ENCODE measurements at regions not wholly inside any gene's neighbourhood (a gene's known extent, or its start where the extent isn't known, plus 50 kb on each side); places are given as distances from the start of the nearest gene placed in this dataset.
A peak's percentile ranks its signal among the peaks of the same experiment; 100 is the strongest.
"Not testable (repeated sequence)": the region's sequence is repeated elsewhere in the genome, so short reads cannot be mapped to it uniquely, and the experiment has no call there.

DNA sequence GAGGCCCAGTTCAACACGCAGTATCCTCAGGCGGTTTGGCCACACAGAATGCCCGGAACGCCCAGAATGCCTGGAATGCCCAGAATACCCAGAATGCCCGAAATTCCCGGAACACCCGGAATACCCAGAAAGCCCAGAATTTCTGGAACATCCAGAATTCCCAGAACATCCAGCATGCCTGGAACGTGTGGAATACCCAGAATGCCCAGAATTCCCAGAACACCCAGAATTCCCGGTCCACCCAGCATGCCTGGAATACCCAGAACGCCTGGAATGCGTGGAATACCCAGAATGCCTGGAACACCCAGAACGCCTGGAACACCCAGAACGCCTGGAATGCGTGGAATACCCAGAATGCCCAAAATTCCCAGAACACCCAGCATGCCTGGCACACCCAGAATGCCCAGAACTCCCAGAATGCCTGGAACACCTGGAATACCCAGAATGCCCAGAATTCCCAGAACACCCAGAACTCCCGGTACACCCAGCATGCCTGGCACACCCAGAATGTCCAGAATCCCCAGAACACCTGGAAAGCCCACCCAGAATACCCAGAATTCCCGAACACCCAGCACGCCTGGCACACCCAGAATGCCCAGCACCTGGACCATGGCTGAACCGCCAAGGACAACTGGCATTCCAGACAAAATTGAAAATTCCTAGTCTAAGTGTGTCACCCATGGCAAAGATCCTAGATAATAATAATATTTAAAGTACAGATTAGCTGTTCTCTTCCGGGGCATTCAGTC is 487.4 kb upstream of the SALL3 start:
- DNase-seq, result no peak

DNA sequence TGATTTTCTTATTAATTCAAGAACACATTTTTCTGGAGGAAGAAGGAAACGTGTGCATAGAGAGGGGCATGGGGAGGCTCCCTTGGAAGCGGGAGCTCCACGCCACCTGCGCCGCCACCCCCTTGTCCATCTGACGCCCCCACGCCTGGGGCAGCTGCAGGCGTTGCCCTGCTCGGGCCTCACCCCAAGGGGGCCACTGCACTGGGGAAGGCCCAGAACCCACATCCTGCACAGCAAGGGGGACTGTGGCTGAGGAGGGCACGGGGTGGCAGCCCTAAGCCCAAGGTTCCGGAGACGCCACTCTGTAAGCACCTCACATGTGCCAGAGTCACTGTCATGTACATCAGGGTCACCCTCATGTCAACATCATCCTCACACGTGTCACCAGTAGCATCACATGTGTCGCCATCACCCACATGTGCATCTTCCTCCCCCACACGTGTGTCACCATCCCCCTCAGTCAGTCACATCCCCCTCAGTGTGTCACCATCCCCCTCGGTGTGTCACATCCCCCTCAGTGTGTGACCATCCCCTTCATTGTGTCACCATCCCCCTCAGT is 486.7 kb upstream of the SALL3 start:
- DNase-seq, result no peak

DNA sequence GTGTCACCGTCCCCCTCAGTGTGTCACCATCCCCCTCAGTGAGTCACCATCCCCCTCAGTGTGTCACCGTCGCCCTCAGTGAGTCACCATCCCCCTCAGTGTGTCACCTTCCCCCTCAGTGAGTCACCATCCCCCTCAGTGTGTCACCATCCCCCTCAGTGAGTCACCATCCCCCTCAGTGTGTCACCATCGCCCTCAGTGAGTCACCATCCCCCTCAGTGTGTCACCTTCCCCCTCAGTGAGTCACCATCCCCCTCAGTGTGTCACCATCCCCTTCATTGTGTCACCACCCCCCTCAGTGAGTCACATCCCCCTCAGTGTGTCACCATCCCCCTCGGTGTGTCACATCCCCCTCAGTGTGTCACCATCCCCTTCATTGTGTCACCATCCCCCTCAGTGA is 486.1 kb upstream of the SALL3 start:
- DNase-seq, result not testable (repeated sequence)

DNA sequence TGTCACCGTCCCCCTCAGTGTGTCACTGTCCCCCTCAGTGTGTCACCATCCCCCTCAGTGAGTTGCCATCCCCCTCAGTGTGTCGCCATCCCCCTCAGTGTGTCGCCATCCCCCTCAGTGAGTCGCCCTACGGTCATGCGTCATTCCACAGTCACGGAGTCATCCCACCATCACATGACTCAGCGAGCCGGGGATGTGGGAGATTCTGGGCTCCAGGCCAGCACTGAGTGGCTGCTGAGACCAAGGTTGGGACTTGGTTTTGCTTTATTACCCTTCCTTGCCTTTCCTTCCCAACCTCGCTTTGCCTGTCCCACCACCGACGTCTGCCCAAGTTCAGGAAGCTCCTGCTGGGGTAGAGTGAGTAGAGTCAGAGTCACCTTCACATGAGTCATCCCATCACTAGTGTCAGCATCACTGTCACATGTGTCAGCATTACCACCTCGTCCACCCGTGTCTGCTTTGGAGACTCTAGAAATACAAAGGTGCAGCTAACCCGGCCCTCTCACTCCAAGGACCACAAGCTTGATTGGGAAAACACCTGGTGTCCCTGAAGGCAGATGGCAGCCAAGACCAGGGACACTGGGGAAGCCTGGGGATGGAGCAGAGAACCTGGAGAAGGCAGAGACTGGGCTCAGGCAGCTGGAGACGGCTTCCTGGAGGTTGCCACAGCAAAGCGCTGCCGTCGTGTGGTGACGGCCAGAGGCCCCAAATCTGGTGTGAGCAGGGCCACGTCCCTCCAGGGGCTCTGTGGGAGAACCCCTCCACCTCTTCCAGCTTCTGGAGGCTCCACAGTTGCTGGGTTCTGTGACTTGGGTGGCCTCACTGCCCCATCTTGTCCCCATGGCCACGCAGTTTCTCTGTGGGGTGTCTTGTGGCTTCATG is 485.2 kb upstream of the SALL3 start:
- no peak for DNase-seq

DNA sequence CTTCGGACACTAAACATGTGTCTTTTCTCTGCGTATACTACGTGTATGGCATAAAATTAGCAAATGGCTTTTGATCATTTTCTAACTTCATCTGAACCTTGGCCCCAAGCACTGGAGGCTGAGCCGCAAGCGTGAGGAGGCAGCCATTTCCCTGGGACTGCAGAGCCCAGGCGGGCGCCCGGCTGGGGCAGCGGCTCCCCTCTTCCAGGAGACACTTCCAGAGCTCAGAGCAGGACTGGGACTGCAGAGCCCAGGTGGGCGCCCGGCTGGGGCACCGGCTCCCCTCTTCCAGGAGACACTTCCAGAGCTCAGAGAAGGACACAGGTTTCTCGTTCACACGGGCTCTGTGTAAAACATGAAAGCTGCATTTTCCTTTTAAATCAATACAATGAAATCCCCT is 484.1 kb upstream of the SALL3 start:
- DNase-seq, result no peak

GRCh38 chr18:78496079-78496478 is 483.5 kb upstream of the SALL3 start:
- no peak for DNase-seq

- no peak for DNase-seq
Measured at GRCh38 chr18:78497641-78498040, 482.0 kb upstream of the SALL3 start.

DNA sequence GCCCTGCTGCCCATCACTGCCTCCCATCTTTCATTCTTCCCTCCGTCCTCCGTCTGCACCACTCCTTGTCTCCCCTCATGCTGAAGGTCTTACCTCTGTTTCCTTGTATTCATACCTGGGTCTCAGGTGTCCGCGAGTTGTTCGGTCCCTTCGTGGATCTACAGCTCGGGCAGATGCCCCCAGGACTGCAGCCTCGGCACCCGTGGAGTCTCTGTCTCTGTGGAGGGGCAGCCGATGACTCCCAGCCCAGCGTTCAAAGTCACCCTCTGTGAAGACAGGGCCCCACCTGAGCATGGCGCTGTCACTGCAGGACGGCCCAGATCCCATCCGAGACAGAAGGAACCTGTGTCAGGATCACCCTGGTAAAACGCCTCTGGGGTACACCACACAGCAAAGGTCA is 480.0 kb upstream of the SALL3 start:
- no peak for DNase-seq

DNA sequence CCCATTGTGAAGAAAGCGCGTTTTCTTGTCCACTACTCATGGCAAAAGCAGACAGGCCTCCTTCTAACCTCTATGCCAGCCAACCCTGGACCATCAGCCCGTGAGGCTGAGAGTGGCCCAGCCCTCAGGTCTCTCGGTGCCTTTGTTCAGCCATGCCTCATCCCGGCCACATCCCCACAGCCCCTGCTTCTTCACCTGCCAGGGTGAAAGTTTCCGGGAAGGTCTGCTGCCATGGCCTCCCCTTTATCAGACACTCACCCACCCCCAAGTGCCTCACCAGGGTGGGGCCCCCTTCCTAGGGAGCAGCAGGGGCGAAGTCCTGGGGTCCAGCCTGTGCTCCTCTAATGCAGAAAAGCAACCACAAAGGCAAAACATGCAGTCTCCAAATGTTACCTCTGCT is 478.4 kb upstream of the SALL3 start:
- no peak for DNase-seq

DNA sequence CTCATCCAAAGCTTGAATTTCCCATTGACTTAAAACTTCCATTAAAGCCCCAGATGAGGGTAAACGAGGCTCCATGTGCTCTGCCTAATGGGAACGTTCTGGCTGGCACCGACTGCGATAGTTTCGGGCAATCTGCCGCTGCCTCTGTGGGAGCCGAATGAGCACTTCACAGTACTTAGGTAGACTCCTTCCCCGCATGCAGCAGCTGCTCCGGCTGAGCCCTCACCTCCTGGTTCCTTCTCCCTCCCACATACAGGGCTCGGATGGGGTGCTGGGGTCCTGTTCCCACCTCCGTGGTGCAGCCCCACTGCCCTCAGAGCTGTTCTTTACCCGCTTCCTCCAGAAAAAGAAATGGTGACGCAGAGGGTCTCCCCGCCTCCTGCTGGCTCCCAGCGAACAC is 476.5 kb upstream of the SALL3 start:
- DNase-seq, result no peak

DNA sequence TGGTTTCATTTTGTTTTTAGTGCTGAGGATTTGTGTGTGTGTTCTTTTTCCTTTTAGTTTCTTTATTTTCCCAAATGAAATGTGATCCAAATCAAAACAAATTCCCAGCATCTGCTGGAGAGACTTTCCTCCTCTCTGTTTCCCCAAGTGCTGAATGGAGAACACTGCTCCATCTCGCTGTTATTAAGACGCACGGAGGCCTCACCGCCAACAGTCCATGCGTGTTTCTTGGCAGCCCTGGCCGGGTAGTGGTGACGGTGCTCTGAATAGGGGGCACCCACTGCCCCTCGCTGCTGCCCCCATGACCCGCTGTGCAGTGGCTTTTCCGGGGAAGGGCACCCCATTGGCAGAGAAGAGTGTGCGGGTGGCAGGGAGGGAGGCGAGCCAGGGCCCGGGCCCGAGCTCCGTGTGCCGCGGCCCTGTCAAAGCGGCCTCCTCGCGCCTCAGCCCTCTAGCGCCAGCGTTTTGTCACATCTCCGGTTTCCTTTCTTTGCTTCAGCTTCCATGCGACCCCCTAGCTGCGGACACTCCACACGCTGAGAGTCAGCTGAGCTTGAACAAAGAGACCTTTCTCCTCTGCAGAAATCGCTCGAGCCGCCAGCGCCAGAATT is 473.7 kb upstream of the SALL3 start:
- DNase-seq, result peak; percentile 62

DNA sequence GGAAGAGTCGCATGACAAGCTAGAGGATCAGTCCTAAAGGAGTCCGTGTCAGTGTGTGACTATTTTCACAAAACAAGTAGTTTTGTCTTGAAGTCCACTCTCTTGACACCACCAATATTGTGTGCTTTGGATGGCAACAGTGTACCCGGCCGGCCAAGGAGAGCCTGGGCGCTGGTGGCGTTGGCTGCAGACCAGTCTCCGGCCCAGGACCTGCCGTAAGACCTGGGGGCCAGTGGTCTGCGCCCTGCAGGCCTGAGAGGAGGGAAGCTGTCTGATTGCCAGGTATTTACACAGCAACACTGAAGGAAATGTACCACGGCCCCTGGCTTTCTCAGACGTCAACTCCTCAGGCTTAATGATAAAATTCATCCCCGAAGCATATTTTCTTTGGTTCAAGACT is 472.4 kb upstream of the SALL3 start:
- no peak for DNase-seq

DNA sequence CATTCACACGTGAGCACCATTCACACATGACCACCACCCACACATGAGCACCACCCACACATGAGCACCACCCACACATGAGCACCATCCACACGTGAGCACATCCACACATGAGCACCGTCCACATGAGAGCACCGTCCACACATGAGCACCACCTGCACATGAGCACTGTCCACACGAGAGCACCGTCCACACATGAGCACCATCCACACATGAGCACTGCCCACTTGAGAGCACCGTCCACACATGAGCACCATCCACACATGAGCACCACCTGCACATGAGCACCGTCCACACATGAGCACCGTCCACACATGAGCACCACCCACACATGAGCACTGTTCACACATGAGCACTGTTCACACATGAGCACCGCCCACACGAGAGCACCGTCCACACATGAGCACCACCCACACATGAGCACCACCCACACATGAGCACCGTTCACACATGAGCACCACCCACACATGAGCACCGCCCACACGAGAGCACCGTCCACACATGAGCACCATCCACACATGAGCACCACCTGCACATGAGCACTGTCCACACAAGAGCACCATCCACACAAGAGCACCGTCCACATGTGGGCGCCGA is 471.3 kb upstream of the SALL3 start:
- not testable (repeated sequence) for DNase-seq

DNA sequence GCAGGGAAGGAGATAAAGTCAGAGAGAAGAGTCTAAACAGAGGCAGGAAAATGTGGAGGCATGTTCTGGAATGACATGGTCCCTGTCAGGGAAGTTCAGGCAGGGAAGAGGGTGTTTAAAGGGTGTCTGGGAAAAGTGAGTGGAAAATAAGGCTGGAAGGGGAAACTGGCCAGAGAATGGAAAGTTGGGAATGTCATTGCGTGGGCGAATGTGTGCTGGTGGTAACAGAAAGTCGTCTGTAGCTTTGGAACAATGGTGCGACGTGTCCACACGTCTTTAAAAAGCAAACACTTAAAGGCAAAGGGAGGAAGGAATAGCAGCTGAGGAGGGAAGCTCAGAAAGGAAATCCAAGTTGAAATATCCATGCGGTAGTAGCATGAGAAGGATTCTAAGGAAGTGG is 469.5 kb upstream of the SALL3 start:
- no peak for DNase-seq

- no peak for DNase-seq
Measured at GRCh38 chr18:78510636-78511035, 469.0 kb upstream of the SALL3 start.

DNA sequence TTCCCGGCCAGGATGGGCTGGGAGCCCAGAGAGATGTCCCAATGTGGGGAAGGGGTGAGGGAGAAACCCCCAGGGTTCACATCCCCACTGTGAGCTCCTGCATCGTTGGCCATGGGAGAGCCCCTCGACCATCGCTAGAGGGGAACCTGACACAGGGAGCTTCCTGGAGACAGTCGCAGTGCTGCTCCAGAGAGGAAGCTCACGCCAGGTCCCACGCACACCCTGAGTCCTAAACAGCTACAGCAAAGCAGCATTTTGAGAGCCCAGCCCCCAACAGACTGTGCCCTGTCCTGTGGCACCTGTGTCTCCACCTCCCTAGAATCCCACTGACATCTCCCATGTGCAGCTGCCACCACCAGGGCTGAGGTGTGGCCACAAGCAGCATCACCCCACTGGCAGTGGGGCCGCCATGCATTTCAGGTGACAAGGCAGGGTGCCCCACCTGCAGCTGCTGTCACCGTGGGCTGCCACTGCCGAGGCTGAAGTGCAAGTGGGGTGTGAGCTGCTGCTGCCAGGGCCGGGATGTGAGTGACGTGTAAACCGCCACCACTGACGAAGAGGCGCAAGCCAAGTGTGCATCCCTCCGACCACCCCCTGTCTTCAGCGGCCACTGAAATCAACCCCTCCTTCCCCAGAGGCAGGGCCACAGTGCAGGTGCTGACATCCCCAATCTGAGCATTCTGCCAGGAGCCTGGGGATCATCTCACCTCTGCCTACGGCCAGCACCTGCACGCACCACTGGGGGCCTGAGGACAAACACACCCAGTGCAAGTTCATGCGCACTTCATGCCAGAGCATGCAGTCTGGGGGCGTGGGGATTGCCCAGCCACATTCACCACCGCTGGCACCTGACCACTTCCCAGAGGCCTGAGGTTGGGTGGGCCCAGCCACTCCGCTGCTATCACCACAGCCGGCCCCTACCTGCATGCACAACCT is 467.7 kb upstream of the SALL3 start:
- DNase-seq, result no peak

DNA sequence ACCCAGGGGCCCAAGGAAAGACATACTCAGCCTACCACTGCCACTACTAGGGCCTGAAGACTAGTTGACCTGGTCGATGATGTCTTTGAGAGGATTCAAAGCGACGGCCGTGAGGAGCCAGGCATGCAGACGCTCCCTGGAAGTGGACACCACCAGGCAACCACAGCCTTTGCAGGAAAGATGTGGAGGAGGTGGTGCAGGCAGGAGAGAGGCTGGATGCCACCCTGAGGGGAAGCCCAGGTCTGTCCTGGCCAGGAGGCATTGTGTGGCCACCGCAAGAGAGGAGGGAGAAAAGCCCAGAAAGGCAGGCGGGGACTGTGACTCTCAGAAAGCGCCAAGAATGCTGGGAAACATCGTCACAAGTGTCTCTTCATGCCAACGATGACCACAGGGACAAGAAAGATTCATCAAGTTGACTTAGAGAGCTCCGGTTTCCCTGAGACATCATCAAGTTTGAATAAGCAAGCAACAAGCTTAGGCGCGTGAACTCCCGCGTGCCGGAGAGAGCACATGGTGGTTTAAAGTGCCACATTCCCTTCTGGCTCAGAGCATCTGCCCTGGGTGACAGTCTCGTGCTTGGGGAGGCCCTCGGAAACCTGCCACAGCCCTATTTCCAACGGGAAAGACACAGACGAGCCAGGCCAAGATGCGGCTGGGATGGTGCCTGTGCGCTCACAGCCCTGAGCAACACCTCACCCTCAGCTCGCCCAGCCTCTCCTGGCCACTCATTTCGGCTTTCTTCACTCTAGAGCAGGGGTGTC is 464.5 kb upstream of the SALL3 start:
- DNase-seq, result no peak

DNA sequence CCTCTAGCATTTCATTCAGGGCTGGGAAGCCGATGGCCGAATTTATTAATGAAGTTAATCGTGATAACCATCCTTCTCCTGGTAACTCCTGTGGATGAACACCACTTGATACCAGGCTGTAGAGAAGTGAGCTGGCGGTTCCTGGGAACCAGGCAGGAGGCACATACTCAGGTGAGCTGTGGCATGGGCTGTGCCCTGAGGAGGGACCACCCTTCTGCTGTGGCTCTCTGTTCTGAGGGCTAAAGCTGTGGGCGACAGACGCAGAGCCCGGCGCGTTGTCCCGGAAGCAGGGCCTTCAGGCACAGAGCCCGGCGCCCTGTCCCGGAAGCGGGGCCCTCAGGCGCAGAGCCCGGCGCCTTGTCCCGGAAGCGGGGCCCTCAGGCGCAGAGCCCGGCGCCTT is 462.3 kb upstream of the SALL3 start:
- DNase-seq, result no peak

DNA sequence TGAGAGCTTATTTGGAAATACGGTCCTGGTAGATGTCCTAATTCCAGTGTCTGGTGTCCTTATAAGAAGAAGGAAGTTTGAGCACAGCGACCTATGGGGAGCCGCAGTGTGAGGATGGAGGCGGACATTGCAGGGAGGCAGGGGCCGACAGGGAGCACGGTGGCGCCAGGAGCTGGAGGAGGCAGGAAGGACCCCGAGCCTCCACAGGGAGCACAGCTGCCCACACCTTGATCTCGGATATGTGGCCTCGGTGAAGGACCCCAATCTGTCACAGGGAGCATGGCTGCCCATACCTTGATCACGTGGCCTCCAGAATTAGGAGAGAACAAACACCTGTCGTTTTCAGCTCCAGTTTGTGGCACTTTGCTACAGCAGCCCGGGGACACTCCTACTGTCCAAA is 461.6 kb upstream of the SALL3 start:
- no peak for DNase-seq

DNA sequence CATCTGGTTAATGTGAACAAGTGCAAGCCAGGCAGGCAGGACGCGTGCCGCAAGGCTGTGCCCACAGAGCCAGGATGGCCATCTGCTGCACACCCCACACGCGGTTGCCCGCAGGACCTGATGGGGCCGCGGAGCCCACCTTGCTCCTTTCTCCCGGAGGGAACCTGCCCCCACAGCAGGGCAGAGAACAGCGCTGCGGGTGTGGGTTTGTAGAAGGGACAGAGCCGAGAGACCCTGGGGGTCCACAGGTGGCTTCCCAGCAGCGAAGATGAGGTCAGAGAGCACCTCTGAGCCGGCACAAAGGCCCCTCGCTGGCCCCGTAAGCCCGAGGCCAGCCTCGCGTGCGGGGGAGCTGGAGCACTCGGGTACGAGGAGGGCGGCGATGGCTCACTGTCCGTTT is 460.8 kb upstream of the SALL3 start:
- no peak for DNase-seq

- DNase-seq, result no peak
Measured at GRCh38 chr18:78519394-78520062, 460.1 kb upstream of the SALL3 start.

Data from left hindlimb (tissue), 1 donor.